ENCODE measurements at regions not wholly inside any gene's neighbourhood (a gene's known extent, or its start where the extent isn't known, plus 50 kb on each side); places are given as distances from the start of the nearest gene placed in this dataset.

DNA sequence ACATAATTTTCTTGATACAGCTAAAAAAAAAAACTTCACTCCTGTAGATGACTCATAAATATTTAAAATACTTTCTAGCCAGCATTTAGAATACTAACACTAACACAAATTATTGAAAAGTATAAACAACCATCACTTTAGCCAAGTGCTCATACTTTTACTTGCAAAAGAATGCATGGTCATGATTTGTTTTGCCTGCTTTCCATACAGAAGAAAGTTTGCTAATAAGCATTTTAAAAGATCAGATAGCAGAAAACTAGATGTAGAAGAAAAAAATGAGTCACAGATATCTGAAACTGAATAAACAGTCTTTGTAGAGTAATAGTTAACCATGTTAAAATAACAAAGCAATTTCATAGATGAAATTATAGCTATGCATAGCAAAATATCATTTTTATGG lies 2280.4 kb upstream of the PCDH20 start (continued):
- no peak for TF ChIP-seq NANOG (IDR thresholded peaks at IDR 0.05; ENCODE audit: borderline replicate concordance)
- no peak for TF ChIP-seq EZH2 (IDR thresholded peaks at IDR 0.05; ENCODE audit: low read depth, unreplicated experiment)
- TF ChIP-seq, protein P1, sequence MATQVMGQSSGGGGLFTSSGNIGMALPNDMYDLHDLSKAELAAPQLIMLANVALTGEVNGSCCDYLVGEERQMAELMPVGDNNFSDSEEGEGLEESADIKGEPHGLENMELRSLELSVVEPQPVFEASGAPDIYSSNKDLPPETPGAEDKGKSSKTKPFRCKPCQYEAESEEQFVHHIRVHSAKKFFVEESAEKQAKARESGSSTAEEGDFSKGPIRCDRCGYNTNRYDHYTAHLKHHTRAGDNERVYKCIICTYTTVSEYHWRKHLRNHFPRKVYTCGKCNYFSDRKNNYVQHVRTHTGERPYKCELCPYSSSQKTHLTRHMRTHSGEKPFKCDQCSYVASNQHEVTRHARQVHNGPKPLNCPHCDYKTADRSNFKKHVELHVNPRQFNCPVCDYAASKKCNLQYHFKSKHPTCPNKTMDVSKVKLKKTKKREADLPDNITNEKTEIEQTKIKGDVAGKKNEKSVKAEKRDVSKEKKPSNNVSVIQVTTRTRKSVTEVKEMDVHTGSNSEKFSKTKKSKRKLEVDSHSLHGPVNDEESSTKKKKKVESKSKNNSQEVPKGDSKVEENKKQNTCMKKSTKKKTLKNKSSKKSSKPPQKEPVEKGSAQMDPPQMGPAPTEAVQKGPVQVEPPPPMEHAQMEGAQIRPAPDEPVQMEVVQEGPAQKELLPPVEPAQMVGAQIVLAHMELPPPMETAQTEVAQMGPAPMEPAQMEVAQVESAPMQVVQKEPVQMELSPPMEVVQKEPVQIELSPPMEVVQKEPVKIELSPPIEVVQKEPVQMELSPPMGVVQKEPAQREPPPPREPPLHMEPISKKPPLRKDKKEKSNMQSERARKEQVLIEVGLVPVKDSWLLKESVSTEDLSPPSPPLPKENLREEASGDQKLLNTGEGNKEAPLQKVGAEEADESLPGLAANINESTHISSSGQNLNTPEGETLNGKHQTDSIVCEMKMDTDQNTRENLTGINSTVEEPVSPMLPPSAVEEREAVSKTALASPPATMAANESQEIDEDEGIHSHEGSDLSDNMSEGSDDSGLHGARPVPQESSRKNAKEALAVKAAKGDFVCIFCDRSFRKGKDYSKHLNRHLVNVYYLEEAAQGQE (IDR thresholded peaks at IDR 0.05; ENCODE audit: unreplicated experiment) = no peak
- TF ChIP-seq ZNF331 (CRISPR knock-in tag; IDR thresholded peaks at IDR 0.05; ENCODE audit: low read depth) = no peak
- no peak for TF ChIP-seq EZH2phosphoT487 (IDR thresholded peaks at IDR 0.05; ENCODE audit: unreplicated experiment)
- no peak for TF ChIP-seq STAT1 (IDR thresholded peaks at IDR 0.05; ENCODE audit: unreplicated experiment)

GRCh38 chr13:63693696-63694095 lies 2278.0 kb upstream of the PCDH20 start:
- Histone ChIP-seq H3K9me2 (ENCODE audit: insufficient read depth) (no peaks in the 10 kb centered on the region), H4K20me1 (replicated peaks; ENCODE audit: insufficient read depth) (no peaks in the 10 kb centered on the region), H3K27ac (ENCODE audit: low read depth) (no peak overlapping the region), H3F3A (replicated peaks; ENCODE audit: low read depth) (no peaks in the 10 kb centered on the region), H3K79me2 (replicated peaks; ENCODE audit: insufficient read depth) (no peaks in the 10 kb centered on the region), H3K4me3 (no peak overlapping the region), H3K4me1 (ENCODE audit: insufficient read depth) (no peaks in the 10 kb centered on the region; the same call in 1 of the 2 replicates), H2AFZ (no peak overlapping the region), H3K27me3 (ENCODE audit: insufficient read depth) (no peaks in the 10 kb centered on the region), H3K36me3 (ENCODE audit: insufficient read depth) (no peaks in the 10 kb centered on the region), H3K4me2 (no peak overlapping the region)
- DNase-seq (ENCODE audit: low spot score) = no peak
- Mint-ChIP-seq H3K9me3 (peaks cover 13% of the 10 kb centered on the region), H3K4me3 (no peak overlapping the region), H3K27me3 (ENCODE audit: insufficient read depth, low read depth, poor library complexity) (peaks cover 1% of the 10 kb centered on the region), H3K27ac (no peak overlapping the region), H3K4me1 (no peaks in the 10 kb centered on the region; the same call in 1 of the 3 replicates), H3K36me3 (ENCODE audit: low read depth) (peaks cover 11% of the 10 kb centered on the region; the same call in 1 of the 3 replicates)
- ATAC-seq = no peak
- TF ChIP-seq ZNF114 (CRISPR knock-in tag; IDR thresholded peaks at IDR 0.05) = no peak
- TF ChIP-seq ZNF462 (CRISPR knock-in tag; IDR thresholded peaks at IDR 0.05) = no peak
- TF ChIP-seq, protein P1 (IDR thresholded peaks at IDR 0.05; ENCODE audit: unreplicated experiment) = no peak
- no peak for TF ChIP-seq EZH2 (IDR thresholded peaks at IDR 0.05; ENCODE audit: low read depth, unreplicated experiment)
- TF ChIP-seq JUNB (IDR thresholded peaks at IDR 0.05; ENCODE audit: unreplicated experiment) = no peak
- TF ChIP-seq NANOG (IDR thresholded peaks at IDR 0.05; ENCODE audit: borderline replicate concordance) = no peak
- no peak for TF ChIP-seq EZH2phosphoT487 (IDR thresholded peaks at IDR 0.05; ENCODE audit: unreplicated experiment)
- TF ChIP-seq, protein P2, sequence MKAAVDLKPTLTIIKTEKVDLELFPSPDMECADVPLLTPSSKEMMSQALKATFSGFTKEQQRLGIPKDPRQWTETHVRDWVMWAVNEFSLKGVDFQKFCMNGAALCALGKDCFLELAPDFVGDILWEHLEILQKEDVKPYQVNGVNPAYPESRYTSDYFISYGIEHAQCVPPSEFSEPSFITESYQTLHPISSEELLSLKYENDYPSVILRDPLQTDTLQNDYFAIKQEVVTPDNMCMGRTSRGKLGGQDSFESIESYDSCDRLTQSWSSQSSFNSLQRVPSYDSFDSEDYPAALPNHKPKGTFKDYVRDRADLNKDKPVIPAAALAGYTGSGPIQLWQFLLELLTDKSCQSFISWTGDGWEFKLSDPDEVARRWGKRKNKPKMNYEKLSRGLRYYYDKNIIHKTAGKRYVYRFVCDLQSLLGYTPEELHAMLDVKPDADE (IDR thresholded peaks at IDR 0.05) = no peak
- TF ChIP-seq CREB1 (CRISPR knock-in tag; IDR thresholded peaks at IDR 0.05; ENCODE audit: low read depth) = no peak

Measured in GM23338 (cell line).